ENCODE measurements at regions not wholly inside any gene's neighbourhood (a gene's known extent, or its start where the extent isn't known, plus 50 kb on each side); places are given as distances from the start of the nearest gene placed in this dataset.
A peak's percentile ranks its signal among the peaks of the same experiment; 100 is the strongest.

GRCh38 chr3:163056874-163057497, 1560.4 kb downstream of the OTOL1 start:
- TF ChIP-seq CTCF (IDR thresholded peaks at IDR 0.05; ENCODE audit: control insufficient read depth, extremely low read depth, insufficient read depth), result peak; percentile 71
- peak; percentile 14 for DNase-seq (ENCODE audit: low read depth)
- H3K4me3 ChIP-seq (ENCODE audit: low read depth, low read length), result no peak overlapping the region

GRCh38 chr3:163058031-163058854, 1561.6 kb downstream of the OTOL1 start:
- no peak for DNase-seq (ENCODE audit: low read depth)
- no peak overlapping the region for H3K4me3 ChIP-seq (ENCODE audit: low read depth, low read length)
- TF ChIP-seq CTCF (IDR thresholded peaks at IDR 0.05; ENCODE audit: control insufficient read depth, extremely low read depth, insufficient read depth), result no peak

GRCh38 chr3:163071713-163072112, 1575.1 kb downstream of the OTOL1 start:
- H3K4me3 ChIP-seq (ENCODE audit: low read depth, low read length), result no peak overlapping the region
- no peak for TF ChIP-seq CTCF (IDR thresholded peaks at IDR 0.05; ENCODE audit: control insufficient read depth, extremely low read depth, insufficient read depth)
- DNase-seq (ENCODE audit: low read depth), result peak; percentile 4

Measured in LNCaP clone FGC (cell line).